OCI-LY1 (cell line): ENCODE measurements at regions not wholly inside any gene's neighbourhood (a gene's known extent, or its start where the extent isn't known, plus 50 kb on each side); places are given as distances from the start of the nearest gene placed in this dataset.

Source experiments
- CTCF ChIP-seq: fragments of 200-600 bp; sonication (generic), shearing (Covaris generic); IDR thresholded peaks from 2 replicates; pipeline ENCODE4 v1.5.1; 2017; ENCODE audit warnings: mild to moderate bottlenecking, antibody characterized with exemption, low read length, moderate library complexity, mixed read lengths
- EZH2 ChIP-seq: fragments of 200-600 bp; sonication (generic), shearing (Covaris generic); IDR thresholded peaks from 2 replicates; pipeline ENCODE4 v1.8.0; 2017; ENCODE audit warnings: borderline replicate concordance, mixed run types, mild to moderate bottlenecking, antibody characterized with exemption, low read length, moderate library complexity, mixed read lengths

GRCh38 chr1:164472841-164473240 is 86.1 kb upstream of the PBX1 start:
- TF ChIP-seq CTCF (no peak), EZH2 (no peak)
